Keratinocyte (primary cell): ENCODE measurements at regions not wholly inside any gene's neighbourhood (a gene's known extent, or its start where the extent isn't known, plus 50 kb on each side); places are given as distances from the start of the nearest gene placed in this dataset.

Source experiments
- EZH2 ChIP-seq: IDR thresholded peaks from one replicate; pipeline ENCODE4 v1.6.1; 2012; ENCODE audit warnings: inconsistent platforms, mild to moderate bottlenecking, low read length, moderate library complexity
- TF ChIP-seq, protein P1 (sequence below), 3 experiments: IDR thresholded peaks in 1 of 3; conservative IDR thresholded peaks in 1 of 3; optimal IDR thresholded peaks in 1 of 3; 2 replicates in 2 of 3; 3 replicates in 1 of 3; pipeline versions ENCODE3 to v1.5.1; 2011; ENCODE audit warnings: low read length in 3 of 3, mild to moderate bottlenecking in 3 of 3, moderate library complexity in 2 of 3, control low read depth in 1 of 3, inconsistent platforms in 1 of 3; ENCODE audit not compliant: insufficient read depth in 2 of 3; ENCODE audit errors: extremely low read depth in 1 of 3

DNA sequence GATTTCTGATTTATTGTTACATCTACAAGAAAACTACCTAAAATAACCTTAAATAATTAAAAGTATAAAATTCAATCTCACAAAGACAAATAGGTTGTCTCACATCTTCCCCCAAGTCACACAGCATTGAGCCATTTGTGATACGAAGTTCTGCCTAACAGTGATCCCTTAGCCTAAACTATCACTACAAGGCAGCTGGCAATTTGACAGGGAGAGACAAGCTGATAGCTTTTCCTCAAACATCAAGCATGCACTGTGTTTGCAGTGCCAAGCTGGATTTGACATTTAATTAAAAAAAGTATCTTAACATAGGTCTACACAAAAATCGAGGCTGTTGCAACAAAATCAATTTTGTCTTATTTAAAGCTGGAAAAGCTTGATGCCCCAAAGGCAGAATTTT lies 464.7 kb upstream of the TRAM1L1 start:
- TF ChIP-seq, protein P1, sequence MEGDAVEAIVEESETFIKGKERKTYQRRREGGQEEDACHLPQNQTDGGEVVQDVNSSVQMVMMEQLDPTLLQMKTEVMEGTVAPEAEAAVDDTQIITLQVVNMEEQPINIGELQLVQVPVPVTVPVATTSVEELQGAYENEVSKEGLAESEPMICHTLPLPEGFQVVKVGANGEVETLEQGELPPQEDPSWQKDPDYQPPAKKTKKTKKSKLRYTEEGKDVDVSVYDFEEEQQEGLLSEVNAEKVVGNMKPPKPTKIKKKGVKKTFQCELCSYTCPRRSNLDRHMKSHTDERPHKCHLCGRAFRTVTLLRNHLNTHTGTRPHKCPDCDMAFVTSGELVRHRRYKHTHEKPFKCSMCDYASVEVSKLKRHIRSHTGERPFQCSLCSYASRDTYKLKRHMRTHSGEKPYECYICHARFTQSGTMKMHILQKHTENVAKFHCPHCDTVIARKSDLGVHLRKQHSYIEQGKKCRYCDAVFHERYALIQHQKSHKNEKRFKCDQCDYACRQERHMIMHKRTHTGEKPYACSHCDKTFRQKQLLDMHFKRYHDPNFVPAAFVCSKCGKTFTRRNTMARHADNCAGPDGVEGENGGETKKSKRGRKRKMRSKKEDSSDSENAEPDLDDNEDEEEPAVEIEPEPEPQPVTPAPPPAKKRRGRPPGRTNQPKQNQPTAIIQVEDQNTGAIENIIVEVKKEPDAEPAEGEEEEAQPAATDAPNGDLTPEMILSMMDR (optimal IDR thresholded peaks at IDR 0.05 in 1 of 3, IDR thresholded peaks at IDR 0.05 in 1 of 3, conservative IDR thresholded peaks at IDR 0.05 in 1 of 3; ENCODE audit: extremely low read depth in 1 of 3, insufficient read depth in 2 of 3, low read length in 3 of 3), result no peak
- no peak for TF ChIP-seq EZH2
